NCI-H2081 (cell line): ENCODE measurements at regions not wholly inside any gene's neighbourhood (a gene's known extent, or its start where the extent isn't known, plus 50 kb on each side); places are given as distances from the start of the nearest gene placed in this dataset.
"Not testable (repeated sequence)": the region's sequence is repeated elsewhere in the genome, so short reads cannot be mapped to it uniquely, and the experiment has no call there.

Experiments used
- DNase-seq, 2 experiments: peaks; one replicate each; lab custom pipeline; 2025; lab: John Stamatoyannopoulos, UW

DNA sequence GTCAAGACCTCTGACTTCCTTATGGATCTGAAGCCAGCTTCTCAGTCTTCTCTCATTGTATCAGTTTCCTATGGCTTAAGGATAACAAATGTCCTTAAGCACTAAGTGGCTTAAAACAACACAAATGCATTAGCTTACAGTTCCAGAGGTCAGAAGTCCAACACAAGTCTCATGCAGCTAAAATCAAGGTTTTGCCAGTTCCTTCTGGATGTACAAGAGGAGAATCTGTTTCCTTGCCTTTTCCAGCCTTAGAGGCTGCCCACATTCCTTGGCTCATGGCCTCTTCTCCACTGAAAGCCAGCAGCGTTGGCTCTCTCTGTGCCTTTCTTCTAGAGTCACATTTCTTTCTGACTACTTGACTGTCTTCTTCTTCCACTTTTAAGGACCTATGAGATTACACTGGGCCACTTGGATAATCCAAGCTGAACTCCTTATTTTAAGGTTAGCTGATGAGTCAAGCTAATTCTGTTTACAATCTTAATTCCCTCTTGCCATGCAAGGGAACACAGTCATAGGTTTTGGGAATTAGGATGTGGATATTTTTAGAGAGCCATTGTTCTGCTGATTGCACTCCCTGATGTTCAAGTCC, 179.0 kb downstream of the BCAS1 start:
- DNase-seq, result no peak

DNA sequence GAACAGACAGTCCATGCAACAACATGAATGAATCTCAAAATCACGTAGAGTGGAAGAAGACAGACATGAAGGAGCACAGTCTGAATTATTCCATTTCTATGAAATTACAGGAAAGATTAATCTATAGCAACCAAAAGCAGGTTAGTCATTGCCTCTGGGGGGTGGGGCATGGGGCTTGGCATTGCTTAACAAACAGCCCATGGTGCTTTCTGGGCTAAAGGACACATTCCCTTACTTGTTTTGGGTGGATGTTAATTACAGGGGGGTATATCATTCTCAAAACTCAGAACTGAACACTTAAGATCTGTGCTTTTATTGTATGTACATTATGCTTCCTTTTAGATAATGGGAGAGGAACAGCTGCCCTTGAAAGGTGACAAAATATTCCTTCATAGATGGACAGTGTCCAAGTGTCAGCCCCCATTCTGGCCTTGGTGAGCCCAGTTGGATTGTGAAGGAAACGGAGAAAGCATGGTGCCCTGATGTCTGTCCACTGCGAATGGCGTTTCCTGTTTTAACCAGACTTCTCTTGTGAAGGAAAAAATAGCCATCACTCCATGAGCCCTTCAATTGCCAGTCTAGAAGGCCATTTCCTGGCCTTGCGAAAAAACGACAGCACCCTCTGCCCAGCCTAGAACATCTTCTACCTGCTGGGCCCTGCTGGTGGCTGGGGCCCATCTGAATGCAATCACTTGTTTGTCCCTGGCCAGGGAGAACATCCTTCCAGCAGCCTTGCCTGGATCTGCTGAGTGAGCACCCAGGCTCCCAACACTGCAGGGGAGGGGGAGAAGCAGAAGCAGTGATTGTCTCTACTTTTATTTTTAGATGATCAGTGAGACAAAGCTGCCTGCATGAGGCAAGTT, 179.7 kb downstream of the BCAS1 start:
- DNase-seq, result no peak

DNA sequence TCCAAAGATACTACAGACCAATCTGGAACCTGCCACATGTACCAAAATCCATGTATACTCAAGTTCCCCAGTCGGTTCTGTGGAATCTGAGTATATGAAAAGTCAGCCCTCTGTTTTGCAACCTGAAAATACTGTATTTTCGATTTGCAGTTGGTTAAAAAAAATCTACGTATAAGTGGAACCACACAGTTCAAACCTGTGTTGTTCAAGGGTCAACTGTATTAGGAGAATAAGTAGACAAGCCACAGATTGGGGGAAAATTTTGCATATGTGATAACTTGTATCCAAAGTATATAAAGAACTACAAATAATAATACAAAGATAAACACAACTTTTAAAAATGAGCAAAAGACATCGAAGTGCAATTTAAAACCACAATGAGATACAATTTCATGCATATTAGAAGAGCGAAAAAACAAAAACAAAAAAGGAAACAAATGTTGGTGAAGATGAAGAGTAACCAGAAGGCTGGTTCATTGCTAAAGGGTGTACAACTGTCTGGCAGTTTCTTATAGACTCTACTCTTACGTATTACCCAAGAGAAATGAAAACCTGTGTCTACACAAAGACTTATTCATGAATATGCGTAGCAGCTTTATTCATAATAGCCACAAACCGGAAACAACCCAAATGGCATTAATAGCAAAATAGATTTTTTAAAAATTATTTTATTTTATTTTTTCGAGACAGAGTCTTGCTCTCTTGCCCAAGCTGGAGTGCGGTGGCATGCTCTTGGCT, 180.8 kb downstream of the BCAS1 start:
- DNase-seq, result no peak

DNA sequence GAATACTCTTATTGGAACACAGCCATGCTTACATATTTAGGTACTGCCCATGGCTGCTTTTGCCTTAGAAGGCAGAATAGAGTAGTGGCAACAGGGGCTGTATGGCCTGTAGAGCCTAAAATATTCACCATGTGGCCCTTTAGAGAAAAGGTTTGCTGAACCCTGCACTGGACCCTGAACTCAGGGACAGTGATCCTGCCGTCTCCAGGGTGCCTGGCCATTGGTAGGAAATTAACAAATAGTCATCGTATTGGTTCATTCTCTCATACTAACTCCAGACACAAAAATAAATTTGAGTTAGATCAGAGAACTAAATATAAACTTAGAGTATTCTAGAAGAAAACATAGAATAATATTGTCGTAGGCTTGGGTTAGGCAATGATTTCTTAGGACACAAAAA, 181.4 kb downstream of the BCAS1 start:
- no peak for DNase-seq

DNA sequence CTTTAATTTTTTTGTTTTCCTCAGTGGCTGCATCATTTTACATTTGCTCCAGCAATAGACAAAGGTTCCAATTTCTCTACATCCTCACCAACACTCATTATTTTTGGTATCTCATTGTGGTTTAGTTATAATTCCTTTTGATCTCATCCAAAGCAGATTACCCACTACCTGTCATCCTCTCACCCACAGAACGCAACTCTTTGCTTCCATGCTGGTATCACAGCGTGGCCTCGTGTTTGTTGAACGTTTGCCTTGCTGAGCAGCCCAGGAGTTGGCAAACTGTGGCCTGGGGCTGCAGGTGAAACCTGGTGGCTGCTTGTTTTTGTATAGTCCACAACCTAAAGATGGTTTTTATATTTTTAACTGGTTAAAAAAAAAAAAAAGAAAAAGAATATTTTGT, 181.9 kb downstream of the BCAS1 start:
- no peak for DNase-seq

DNA sequence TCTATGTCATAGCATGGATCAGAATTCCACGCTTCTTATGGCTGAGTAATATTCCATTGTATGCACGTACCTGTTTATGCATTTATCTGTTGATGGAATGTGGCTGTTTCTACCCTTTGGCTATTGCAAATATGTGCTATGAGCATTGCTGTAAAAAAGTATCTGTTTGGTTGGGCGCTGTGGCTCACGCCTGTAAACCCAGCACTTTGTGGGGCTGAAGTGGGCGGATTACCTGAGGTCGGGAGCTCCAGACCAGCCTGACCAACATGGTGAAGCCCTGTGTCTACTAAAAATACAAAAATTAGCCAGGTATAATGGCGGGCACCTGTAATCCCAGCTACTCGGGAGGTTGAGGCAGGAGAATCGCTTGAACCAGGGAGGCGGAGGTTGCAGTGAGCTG, 182.4 kb downstream of the BCAS1 start:
- DNase-seq, result no peak

DNA sequence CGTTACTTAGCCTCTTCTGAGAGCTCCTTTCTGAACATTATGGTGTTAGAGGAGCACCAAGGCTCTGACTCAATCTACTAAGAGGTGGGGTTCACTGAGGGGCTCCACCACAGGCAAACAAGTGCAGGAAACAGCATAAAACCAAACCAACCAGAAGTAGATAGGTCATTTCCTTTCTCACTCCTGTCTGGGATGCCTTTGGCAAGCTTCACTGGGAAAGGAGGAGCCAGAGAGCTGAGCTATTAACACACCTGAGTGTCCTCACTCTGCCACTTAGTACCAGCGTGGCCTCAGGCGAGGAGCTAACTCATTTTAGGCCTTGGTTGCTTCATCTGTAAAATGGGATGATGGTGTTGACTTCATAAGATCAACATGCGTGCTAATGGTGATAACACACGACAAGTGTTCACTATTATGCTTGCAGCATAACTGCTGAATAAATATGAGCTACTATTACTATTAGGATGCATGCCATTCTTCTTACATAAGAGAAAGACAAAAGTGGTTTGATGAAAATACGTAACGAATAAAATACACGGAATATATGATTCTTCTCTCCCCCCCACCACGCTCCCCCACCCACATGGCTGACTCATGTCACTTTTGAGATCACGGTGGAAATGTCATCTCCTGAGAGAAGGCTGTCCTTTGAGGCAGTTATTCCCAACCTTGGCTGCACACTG, 185.4 kb downstream of the BCAS1 start:
- DNase-seq, result no peak

DNA sequence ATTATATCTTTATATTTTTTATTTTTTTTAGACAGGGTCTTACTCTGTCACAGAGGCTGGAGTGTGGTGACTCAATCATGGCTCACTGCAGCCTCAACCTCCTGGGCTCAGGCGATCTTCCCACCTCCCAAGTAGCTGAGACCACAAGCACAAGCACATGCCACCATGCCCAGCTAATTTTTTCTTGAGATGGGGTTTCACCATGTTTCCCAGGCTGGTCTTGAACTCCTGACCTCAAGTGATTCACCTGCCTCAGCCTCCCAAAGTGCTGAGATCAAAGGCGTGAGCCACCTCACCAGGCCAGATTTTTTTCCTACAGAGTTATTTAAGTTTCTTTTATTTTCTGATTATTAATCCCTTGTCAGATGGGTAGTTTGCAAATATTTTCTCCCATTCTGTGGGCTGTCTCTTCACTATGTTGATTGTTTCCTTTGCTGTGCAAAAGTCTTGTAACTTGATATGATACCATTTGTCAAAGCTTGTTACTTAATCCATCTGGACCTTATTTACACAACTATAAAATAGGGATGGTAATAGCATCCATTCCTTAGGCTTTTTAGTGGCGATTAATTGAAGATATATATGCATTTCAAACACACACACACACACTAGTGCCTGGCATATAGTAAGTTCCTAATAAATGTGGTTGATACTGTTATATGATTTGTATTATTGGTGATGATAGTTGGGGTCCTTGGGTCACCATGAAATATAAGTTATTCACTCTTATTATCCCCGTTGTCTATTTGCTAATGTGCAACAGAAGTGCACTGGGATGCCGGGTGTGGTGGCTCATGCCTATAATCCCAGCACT, 187.1 kb downstream of the BCAS1 start:
- DNase-seq, result no peak

DNA sequence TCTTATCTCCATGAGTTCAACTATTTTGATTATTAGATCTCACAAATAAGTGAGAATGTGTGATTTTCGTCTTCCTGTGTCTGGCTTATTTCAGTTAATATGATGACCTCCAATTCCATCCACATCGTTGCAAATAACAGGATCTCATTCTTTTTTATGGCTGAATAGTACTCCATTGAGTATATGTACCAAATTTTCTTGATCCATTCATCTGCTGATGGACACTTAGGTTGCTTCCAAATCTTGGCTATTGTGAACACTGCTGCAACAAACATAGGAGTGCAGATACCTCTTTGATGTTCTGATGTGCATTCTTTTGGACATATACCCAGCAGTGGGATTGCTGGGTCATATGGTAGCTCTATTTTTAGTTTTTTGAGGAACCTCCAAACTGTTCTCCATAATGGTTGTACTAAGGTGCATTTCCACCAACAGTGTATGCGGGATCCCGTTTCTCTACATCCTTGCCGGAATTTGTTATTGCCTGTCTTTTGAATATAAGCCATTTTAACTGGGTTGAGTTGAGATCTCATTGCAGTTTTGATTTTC, 187.9 kb downstream of the BCAS1 start:
- DNase-seq, result not testable (repeated sequence)

DNA sequence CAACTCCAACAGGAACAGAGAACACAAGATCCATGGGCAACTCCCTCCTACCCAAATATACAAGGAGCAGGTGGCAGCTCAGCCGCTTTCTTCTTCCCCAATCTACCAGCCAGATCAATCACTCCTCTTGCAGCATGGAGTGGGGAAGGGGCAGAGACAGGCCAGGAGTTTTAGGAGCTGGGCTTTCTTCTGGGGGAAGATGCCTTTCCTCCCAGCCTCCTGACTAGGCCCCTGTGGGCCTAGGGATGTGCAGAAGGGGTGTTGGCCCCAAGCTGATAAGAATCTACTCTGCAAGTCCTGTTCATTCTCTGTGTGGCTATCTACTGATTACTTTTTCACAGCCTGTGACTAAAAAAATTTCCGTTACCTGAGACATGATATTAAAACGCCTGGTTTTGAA, 189.0 kb downstream of the BCAS1 start:
- no peak for DNase-seq

DNA sequence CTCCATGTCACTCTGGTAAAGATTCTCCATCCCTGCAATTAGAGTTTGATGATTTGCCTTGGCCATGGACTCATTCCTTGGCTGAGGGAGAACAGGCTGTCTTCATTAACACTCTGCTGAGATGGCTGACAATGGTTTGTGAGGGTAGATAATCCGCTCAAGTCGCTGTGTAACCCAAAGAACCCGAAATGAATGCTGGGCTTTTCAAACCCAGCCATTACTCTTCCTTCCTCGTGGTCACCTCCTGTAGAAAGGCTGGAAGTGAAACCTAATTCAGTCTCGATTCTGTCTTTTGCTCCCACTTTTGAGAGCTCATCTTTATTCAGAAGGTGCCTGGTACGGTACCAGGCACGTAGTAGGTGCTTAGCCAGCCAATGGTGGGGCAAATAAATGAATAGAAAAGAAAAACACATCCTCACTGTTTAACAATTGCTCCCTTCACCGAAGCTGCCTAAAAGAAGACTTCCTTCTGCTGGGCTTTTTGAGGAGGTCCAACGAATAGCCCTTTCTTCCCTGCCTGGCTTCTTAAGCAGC, 190.2 kb downstream of the BCAS1 start:
- DNase-seq, result no peak

DNA sequence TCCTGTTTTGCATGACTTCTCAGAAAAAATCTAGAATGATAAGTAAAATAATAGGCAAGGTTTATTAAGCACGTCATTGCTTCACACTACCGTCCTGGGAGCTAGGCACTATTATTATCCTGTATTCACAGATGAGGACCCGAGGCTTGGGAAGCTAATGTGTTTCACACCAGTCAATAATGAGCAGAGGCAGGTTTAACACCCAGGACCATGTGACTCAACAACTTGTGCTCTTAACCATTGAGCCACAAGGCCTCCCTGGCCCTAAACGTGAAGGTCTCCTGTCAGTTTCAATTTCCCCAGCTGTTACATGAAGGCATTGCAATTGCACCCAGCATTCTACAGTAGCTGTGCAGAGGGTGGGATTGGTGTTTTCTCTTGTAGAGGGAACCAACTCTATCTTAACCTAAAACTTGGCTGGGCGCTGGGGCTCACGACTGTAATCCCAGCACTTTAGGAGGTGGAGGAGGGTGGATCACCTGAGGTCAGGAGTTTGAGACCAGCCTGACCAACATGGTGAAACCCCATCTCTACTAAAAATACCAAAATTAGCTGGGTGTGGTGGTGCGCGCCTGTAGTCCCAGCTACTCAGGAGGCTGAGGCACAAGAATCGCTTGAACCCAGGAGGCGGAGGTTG, 191.2 kb downstream of the BCAS1 start:
- DNase-seq, result no peak

DNA sequence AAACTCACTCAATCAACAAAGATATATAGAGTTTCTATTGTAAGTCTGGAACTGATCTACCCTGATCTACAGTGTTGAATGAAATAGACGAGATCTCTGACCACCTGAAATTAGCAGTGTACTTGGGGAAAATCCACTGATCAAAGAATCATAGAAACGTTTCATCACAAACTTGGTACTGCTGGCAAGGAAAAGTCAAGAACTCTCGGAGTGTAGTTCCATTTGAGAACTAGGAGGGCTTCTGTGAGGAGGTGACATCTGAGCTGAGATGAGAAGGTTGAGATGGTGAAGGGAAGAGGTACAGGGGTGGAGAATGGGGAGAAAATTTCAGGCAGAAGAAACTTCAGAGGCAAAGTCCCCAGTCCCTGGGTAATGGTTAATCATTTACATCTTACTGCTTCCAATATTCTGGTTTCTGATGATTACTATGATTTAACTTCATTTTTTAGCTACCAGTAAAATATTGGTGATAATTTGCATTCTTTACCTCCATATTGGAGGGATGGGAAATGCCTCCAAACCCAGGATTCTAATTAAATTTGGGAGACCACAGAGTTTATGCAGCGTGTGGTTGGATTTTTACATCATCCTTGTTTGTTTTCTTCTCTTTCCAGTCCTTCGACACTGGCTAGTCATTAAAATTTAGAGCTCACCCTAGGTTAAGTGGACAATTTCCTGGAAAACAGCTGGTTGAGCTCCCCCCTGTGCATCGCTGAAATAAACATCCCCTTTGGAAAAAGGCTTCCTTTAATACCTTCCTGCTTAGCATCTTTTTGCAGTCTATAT, 191.9 kb downstream of the BCAS1 start:
- no peak for DNase-seq

DNA sequence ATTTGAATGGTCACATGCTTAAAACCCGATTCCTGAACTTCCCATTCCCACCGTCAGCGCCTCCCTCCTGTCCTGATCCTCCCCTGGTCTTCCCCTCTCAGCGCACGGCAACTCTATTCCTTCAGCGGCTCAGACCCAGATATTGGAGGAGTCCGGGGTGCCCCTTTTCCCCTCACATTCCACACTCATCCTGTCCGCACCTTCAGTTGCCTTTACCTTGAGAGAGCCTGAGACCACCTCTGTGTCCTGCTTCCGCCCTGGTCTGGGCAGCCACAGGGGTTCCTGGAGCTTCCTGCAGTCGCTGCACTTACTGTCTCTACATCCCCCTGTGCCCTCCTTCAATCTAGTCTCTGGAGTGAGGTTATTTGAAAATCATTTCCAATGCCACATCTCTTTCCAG, 193.4 kb downstream of the BCAS1 start:
- no peak for DNase-seq

DNA sequence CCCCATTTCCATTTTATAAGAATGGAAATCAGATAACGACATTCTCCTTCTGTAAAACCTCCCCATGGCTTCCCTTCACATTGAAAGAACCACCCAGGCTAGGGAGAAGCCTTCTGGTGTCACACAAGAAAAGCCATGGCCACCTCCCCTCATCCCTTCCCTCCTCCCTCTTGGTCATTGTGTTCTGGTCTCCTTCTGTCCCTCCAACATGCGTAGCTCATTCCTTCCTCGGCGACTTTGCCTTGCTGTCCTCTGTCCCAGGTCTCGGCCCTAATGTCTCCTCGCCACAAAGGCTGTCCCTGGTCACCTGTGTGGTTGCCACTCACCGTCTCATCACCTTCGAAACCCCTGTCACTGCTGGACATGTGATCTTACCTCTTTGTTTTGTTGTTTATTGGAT, 193.9 kb downstream of the BCAS1 start:
- DNase-seq, result no peak

DNA sequence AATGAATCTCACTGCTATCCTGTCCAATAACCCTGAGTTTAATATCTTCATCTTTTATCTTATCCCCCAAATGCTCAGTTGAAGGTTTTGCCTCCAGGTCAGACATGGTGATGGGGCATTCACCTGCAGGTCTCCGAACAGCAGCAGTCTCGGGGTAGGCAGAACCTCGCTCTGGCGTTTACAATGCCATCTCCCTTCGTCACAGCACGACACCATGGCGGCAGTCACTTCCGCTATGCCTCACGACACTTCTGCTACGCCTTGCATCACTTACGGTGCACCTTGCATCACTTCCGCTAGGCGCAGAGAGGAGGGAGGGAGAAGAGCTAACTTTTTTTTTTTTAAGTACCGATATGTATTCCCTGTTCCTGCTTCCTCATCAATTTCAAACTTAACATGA, 194.9 kb downstream of the BCAS1 start:
- no peak for DNase-seq

DNA sequence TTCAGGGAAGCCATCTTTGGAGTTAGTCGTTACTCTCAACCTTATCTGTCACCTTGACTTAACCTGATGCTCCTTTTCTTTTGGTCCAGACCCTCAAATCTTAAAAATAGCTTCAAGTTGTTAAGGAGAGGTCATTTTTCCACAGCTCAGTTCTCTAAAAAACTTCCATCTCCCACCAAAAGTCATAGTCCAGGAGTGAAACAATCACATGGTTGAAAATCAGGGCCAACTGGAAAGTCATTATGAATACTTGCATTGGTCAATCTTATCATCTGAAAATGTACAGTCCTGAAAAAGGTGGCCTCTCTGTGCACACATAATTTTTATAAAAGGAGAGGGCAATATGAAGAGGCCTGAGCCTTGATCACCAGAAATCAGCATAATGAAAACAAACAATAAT, 195.7 kb downstream of the BCAS1 start:
- no peak for DNase-seq

DNA sequence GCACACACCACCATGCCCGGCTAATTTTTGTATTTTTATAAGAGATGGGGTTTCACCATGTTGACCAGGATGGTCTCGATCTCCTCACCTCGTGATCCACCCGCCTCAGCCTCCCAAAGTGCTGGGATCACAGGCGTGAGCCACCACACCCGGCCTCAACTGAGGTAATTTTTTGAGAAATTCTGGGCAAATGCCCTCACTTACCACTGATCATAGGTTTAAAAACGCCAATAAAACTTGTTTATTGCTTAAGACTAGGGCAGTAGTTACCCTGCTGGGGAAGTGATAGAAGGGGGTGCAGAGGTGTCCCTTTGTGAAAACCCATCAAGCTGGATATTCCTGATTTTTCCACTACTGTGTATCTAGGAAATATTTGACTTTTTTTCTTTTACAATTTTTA, 196.3 kb downstream of the BCAS1 start:
- no peak for DNase-seq

DNA sequence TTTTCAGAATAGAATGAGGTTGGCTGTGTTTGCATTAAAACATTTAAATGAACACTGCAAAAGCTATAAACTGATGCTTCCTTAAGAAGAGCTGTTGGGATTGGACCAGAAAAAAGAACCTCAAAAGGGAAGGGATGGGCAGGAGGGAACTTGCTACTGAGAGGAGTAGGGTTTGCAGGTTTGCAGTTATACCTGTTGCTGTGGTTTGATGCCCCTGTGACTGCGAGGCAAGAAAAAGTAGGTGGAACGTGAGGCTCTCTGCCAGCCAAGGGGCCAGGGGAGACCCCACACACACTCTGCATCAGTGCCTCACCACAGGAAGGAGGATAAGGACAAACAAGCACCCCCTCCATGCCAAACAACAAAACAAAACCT, 197.2 kb downstream of the BCAS1 start:
- no peak for DNase-seq
